Activated T-cell treated with anti-CD3 and anti-CD28 coated beads, Interleukin-2, amount 50 U/mL, for 4 hours (primary cell): ENCODE measurements at regions not wholly inside any gene's neighbourhood (a gene's known extent, or its start where the extent isn't known, plus 50 kb on each side); places are given as distances from the start of the nearest gene placed in this dataset.

Experiments
- ATAC-seq, 2 donors: fragments of 200-7000 bp; cut with Tn5 transposase; one replicate each; pipeline ENCODE4 v1.10.0; 2021
- DNase-seq: peaks from one replicate; pipeline ENCODE4 v3.0.0-alpha.2; 2020
- H3K27me3 Mint-ChIP-seq: one replicate; pipeline ENCODE4 v1.8.0; 2021; ENCODE audit warnings: low read depth, mixed read lengths
- H3K36me3 Mint-ChIP-seq: one replicate; pipeline ENCODE4 v1.8.0; 2022; ENCODE audit warnings: mixed read lengths; ENCODE audit not compliant: insufficient read depth
- H3K4me1 Mint-ChIP-seq: one replicate; pipeline ENCODE4 v1.8.0; 2021; ENCODE audit warnings: low read depth, mixed read lengths
- H3K4me3 Mint-ChIP-seq: one replicate; pipeline ENCODE4 v1.8.0; 2021; ENCODE audit warnings: mild to moderate bottlenecking, moderate library complexity, mixed read lengths
- H3K9me3 Mint-ChIP-seq: one replicate; pipeline ENCODE4 v1.8.0; 2021; ENCODE audit warnings: mixed read lengths

DNA sequence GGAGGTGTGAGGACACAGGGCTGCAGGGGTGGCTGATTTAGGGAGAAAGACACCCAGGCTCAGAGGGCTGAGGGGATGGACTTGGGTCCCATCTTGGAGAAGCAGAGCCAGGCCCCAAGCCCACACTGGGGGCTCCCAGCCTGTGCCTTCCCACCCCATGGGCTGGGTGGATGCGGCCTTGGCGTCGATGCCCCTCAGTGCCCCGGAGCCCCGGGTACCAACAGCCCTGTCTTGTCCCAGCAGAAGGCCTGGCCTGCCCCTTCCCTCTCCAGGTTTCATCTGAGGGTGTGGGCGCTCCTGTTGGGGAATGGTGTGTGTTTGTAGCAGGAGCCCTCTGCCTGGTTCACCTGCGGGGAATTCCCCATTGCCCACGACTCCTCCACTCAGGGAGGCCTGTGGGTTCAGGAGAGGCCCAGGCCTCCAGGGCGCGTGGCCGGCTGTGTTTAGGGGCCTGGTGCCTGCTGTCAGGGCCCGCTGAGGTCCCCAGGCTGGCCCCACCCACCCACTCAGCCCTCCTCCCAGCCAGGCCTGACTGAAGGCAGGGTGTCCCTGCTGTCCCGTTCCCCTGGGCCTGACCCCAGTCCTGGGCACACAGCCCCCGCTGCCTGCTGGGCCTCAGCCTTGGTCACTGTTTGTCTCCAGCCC, 51.1 kb upstream of the BEGAIN start:
- DNase-seq (no peak), ATAC-seq (no peak)
- no peak overlapping the region for H3K4me3 Mint-ChIP-seq
- no peaks in the 10 kb centered on the region for H3K27me3 Mint-ChIP-seq
- peaks cover 43% of the 10 kb centered on the region for H3K4me1 Mint-ChIP-seq
- no peaks in the 10 kb centered on the region for H3K9me3 Mint-ChIP-seq
- H3K36me3 Mint-ChIP-seq: no peaks in the 10 kb centered on the region

DNA sequence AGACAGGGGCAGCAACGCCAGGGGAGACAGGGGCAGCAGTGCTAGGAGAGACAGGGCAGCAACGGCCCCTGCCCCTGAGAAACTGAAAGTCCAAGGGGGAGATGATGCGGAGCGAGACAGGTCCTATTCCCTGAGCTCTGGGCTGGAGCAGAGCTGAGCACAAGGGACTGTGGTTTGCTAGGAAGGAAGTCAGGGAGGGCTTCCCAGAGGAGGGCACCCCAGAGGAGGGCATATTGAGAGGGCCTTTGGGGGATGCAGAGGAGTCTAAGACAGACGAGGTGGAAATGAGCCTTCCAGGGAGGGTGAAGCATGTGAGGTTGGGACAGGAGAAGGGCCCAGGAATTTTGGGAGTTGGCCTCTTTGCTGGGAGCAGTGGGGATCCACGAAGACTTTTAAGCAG, 52.1 kb upstream of the BEGAIN start:
- H3K4me3 Mint-ChIP-seq: no peak overlapping the region
- H3K4me1 Mint-ChIP-seq: peaks cover 49% of the 10 kb centered on the region
- no peaks in the 10 kb centered on the region for H3K36me3 Mint-ChIP-seq
- H3K9me3 Mint-ChIP-seq: no peaks in the 10 kb centered on the region
- DNase-seq (no peak), ATAC-seq (no peak)
- H3K27me3 Mint-ChIP-seq: no peaks in the 10 kb centered on the region

GRCh38 chr14:100640471-100641273, 53.5 kb upstream of the BEGAIN start:
- no peaks in the 10 kb centered on the region for H3K9me3 Mint-ChIP-seq
- ATAC-seq (peak; percentile 93 to 94), DNase-seq (peak; percentile 48)
- H3K4me3 Mint-ChIP-seq: peak overlapping the region; percentile 59
- no peaks in the 10 kb centered on the region for H3K27me3 Mint-ChIP-seq
- peaks cover 63% of the 10 kb centered on the region for H3K4me1 Mint-ChIP-seq
- no peaks in the 10 kb centered on the region for H3K36me3 Mint-ChIP-seq

DNA sequence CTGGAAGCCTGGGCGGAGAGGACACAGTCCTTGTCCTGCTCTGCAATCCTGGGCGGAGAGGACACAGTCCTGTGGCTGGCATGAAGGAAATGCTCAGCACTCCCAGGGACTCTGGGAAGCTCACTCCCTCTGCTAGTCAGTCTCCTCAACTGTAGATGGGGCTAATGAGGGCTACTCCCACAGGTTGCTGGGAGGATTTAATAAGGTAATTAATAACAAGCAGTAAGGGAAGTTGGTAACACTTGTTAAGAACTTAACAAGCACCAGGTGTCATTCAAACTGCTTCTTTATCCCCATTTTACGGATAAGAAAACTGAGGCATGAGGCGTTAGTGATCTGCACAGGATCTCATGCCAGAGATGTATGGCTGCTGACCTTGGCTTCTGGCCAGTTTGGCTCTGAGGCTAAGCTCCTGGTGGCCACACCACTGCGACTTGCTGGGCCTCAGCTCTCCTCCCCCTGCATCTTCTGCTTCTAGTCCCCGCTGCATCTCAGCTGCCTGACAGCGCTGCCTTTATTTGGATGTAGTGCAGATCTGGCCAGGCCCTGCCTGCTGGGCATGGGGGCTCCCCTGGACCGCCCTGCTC, 54.1 kb upstream of the BEGAIN start:
- DNase-seq: no peak
- no peak for ATAC-seq
- Mint-ChIP-seq H3K36me3 (no peaks in the 10 kb centered on the region), H3K4me1 (peaks cover 67% of the 10 kb centered on the region), H3K9me3 (no peaks in the 10 kb centered on the region), H3K4me3 (no peak overlapping the region), H3K27me3 (no peaks in the 10 kb centered on the region)

GRCh38 chr14:100643426-100643825, 56.2 kb upstream of the BEGAIN start:
- ATAC-seq: no peak
- H3K4me1 Mint-ChIP-seq: peaks cover 65% of the 10 kb centered on the region

DNA sequence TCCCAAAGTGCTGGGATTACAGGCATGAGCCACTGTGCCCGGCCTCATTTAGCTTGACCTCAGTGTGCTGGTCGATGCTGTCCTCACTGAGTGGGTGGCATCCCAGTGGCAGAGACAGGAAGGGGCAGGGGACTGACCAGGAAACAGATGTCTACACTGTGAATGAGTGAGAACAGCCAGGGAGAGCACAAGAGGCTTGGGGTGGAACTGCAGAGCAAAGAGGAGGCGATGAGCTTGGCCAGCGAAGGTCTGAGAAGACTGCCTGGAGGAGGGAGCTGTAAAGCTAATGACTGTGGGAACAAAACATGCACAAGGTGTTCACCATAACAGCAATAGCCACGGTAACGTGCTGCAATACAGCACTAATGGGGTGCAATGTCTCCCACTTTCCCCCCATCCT, 57.2 kb upstream of the BEGAIN start:
- H3K4me3 Mint-ChIP-seq: no peak overlapping the region
- ATAC-seq: no peak
- DNase-seq: no peak
- no peaks in the 10 kb centered on the region for H3K27me3 Mint-ChIP-seq
- no peaks in the 10 kb centered on the region for H3K9me3 Mint-ChIP-seq
- no peaks in the 10 kb centered on the region for H3K36me3 Mint-ChIP-seq
- peaks cover 57% of the 10 kb centered on the region for H3K4me1 Mint-ChIP-seq

More at GRCh38 chr14:100643426-100643825, 56.2 kb upstream of the BEGAIN start:
- Mint-ChIP-seq H3K36me3 (no peaks in the 10 kb centered on the region), H3K27me3 (no peaks in the 10 kb centered on the region), H3K4me3 (no peak overlapping the region), H3K9me3 (no peaks in the 10 kb centered on the region)
- no peak for DNase-seq

DNA sequence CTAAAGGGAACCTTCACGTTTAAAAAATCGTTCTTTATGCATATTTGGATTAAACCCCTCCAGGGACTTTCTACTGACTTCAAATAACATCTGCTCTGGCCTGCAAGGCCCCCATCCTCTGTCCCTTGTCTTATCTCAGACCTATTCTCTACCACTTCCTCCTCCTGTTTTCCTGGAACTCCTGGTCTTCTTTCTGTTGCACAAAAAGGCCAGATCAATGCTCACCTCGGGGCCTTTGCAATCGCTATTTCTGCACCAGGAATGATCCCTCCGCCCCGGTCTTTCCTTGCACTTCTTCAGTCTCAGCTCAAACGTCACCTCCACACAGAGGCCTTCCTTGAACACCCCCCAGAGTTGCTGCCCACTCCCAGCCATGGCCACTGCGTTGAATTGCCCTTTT, 57.6 kb upstream of the BEGAIN start:
- Mint-ChIP-seq H3K4me1 (peaks cover 53% of the 10 kb centered on the region), H3K36me3 (no peaks in the 10 kb centered on the region), H3K9me3 (no peaks in the 10 kb centered on the region), H3K4me3 (no peak overlapping the region), H3K27me3 (no peaks in the 10 kb centered on the region)
- ATAC-seq (no peak), DNase-seq (no peak)

GRCh38 chr14:100645196-100645981, 58.2 kb upstream of the BEGAIN start:
- ATAC-seq (peak; percentile 83 to 85), DNase-seq (peak; percentile 81)
- Mint-ChIP-seq H3K9me3 (no peaks in the 10 kb centered on the region), H3K36me3 (no peaks in the 10 kb centered on the region), H3K4me1 (peaks cover 47% of the 10 kb centered on the region), H3K27me3 (no peaks in the 10 kb centered on the region), H3K4me3 (no peak overlapping the region)

- ATAC-seq: no peak
- Mint-ChIP-seq H3K4me3 (no peak overlapping the region), H3K9me3 (no peaks in the 10 kb centered on the region), H3K4me1 (peaks cover 42% of the 10 kb centered on the region), H3K27me3 (no peaks in the 10 kb centered on the region), H3K36me3 (no peaks in the 10 kb centered on the region)
- no peak for DNase-seq
Measured at GRCh38 chr14:100645982-100646314, 58.7 kb upstream of the BEGAIN start.

- Mint-ChIP-seq H3K4me1 (peaks cover 26% of the 10 kb centered on the region), H3K9me3 (no peaks in the 10 kb centered on the region), H3K27me3 (peaks cover 4% of the 10 kb centered on the region), H3K36me3 (no peaks in the 10 kb centered on the region), H3K4me3 (no peak overlapping the region)
- no peak for DNase-seq
- no peak for ATAC-seq
Measured at GRCh38 chr14:100648474-100649172, 61.4 kb upstream of the BEGAIN start.

- Mint-ChIP-seq H3K4me3 (no peak overlapping the region), H3K36me3 (no peaks in the 10 kb centered on the region), H3K9me3 (no peaks in the 10 kb centered on the region), H3K4me1 (peaks cover 25% of the 10 kb centered on the region), H3K27me3 (peaks cover 6% of the 10 kb centered on the region)
- ATAC-seq (no peak), DNase-seq (no peak)
Measured at GRCh38 chr14:100649173-100649519, 61.9 kb upstream of the BEGAIN start.

DNA sequence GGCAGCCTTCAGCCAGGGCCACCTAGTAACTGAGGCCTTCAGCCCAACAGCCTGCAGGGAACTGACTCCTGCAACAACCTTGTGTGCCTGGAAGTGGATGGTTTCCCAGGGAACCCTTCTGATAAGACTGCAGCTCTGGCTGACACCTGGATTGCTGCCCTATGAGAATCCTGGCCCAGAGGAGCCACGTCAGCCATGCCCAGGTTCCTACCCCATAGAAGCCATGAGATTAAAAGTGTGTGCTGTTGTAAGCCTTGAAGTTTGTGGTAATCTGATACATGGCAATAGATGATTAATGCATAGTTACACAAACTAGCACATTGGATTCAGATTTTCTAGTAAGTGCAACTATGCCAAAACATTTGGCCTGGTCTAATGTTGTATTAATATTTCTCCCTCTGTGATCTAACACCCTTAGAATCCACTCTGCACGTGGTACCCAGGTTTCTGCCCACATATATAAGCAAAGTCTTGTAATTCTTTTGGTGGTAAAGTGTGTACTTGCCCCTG, 64.8 kb upstream of the BEGAIN start:
- H3K9me3 Mint-ChIP-seq: no peaks in the 10 kb centered on the region
- no peak for ATAC-seq
- DNase-seq: no peak

GRCh38 chr14:100652744-100653143, 65.5 kb upstream of the BEGAIN start:
- no peak overlapping the region for H3K4me3 Mint-ChIP-seq
- DNase-seq: no peak
- peaks cover 9% of the 10 kb centered on the region for H3K4me1 Mint-ChIP-seq
- ATAC-seq: no peak
- H3K9me3 Mint-ChIP-seq: no peaks in the 10 kb centered on the region
- H3K36me3 Mint-ChIP-seq: no peaks in the 10 kb centered on the region
- H3K27me3 Mint-ChIP-seq: peaks cover 21% of the 10 kb centered on the region

More for the DNA sequence above, 64.8 kb upstream of the BEGAIN start:
- Mint-ChIP-seq H3K4me1 (peaks cover 9% of the 10 kb centered on the region), H3K36me3 (no peaks in the 10 kb centered on the region), H3K4me3 (no peak overlapping the region), H3K27me3 (peaks cover 21% of the 10 kb centered on the region)

DNA sequence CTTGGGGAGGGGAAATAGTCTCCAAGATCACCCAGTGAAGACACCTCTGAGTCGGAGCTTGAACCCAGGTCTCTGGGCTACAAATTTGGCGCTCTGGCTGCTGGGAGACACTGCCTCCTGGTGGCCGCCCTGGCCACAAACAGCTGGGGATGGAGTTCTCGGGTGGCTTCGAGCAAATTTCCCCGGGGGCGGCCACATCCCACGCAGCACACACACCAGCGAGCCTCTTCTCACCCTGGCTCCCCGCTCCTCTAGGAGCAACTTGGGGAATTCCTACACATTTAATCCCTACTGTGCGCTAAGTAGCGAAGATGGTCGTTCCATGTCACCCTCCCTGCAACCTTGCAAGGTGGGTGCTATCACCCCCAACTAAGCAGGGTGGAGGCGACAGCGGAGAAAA, 66.2 kb upstream of the BEGAIN start:
- peak in 1 of 2 donors; percentile 33 for ATAC-seq
- Mint-ChIP-seq H3K9me3 (no peaks in the 10 kb centered on the region), H3K4me3 (no peak overlapping the region), H3K27me3 (peaks cover 21% of the 10 kb centered on the region), H3K4me1 (peaks cover 9% of the 10 kb centered on the region), H3K36me3 (no peaks in the 10 kb centered on the region)
- peak; percentile 25 for DNase-seq
